HCT116 (cell line): ENCODE measurements at regions not wholly inside any gene's neighbourhood (a gene's known extent, or its start where the extent isn't known, plus 50 kb on each side); places are given as distances from the start of the nearest gene placed in this dataset.
A peak's percentile ranks its signal among the peaks of the same experiment; 100 is the strongest.

Experiments
- EZH2 ChIP-seq: fragments of 200-600 bp; sonication (generic); IDR thresholded peaks from 2 replicates; pipeline ENCODE4 v1.6.1; 2017; ENCODE audit warnings: antibody characterized with exemption, mixed run types
- MAX ChIP-seq: IDR thresholded peaks from 2 replicates; pipeline ENCODE4 v1.6.1; 2012
- POLR2A ChIP-seq: IDR thresholded peaks from 2 replicates; pipeline ENCODE4 v1.7.0; 2011; ENCODE audit warnings: borderline replicate concordance; ENCODE audit not compliant: insufficient read depth, insufficient read length; ENCODE audit errors: extremely low read depth
- TF ChIP-seq, protein P1 (sequence below), 3 experiments: fragments of 200-600 bp in 1 of 3; sonication (generic) in 1 of 3; IDR thresholded peaks in 2 of 3; conservative IDR thresholded peaks in 1 of 3; 2 replicates each; pipeline ENCODE4 v1.5.1; 2012 to 2017; ENCODE audit warnings: low read depth in 2 of 3, low read length in 2 of 3, antibody characterized with exemption in 1 of 3, borderline replicate concordance in 1 of 3, control low read depth in 1 of 3, mild to moderate bottlenecking in 1 of 3, mixed read lengths in 1 of 3, mixed run types in 1 of 3, moderate library complexity in 1 of 3; ENCODE audit not compliant: insufficient read depth in 1 of 3

DNA sequence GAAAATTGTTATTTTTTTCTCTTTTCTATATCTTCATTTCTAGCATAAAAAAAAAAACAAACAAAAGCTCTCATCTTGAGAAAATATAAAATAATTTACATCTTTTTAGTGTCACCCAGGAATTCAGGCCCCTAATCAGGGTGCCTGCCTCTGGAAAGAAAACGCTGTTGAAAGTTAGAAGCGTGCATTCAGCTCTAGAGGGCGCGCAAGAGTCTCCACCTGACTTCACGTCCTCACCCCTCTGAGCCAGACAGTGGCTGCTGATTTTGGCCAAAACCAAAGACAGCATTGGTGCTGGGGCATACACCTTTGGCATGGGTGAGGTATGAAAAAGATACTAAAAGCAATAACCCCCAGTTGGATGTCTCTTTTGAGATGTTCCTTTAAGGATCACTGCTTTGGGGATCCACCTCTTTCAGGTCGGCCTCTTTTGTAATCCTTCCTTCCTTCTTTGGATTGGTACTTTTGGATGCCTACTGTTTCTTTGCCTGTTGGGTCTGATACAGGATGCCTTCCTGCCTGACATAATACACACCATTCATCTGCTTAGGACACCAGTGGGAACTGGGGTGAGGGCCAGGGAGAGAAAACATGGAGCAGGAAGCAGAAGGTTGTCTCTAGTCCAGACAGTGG lies 77.6 kb upstream of the CHRM3 start:
- TF ChIP-seq, protein P1, sequence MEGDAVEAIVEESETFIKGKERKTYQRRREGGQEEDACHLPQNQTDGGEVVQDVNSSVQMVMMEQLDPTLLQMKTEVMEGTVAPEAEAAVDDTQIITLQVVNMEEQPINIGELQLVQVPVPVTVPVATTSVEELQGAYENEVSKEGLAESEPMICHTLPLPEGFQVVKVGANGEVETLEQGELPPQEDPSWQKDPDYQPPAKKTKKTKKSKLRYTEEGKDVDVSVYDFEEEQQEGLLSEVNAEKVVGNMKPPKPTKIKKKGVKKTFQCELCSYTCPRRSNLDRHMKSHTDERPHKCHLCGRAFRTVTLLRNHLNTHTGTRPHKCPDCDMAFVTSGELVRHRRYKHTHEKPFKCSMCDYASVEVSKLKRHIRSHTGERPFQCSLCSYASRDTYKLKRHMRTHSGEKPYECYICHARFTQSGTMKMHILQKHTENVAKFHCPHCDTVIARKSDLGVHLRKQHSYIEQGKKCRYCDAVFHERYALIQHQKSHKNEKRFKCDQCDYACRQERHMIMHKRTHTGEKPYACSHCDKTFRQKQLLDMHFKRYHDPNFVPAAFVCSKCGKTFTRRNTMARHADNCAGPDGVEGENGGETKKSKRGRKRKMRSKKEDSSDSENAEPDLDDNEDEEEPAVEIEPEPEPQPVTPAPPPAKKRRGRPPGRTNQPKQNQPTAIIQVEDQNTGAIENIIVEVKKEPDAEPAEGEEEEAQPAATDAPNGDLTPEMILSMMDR (IDR thresholded peaks at IDR 0.05 in 2 of 3, conservative IDR thresholded peaks at IDR 0.05 in 1 of 3; ENCODE audit: borderline replicate concordance in 1 of 3, insufficient read depth in 1 of 3, low read depth in 2 of 3, low read length in 2 of 3), result peak in 2 of 3 experiments; percentile 21 to 29; a peak in 2 of 6 replicates
- TF ChIP-seq POLR2A (no peak), MAX (no peak), EZH2 (no peak)
